ENCODE measurements at regions not wholly inside any gene's neighbourhood (a gene's known extent, or its start where the extent isn't known, plus 50 kb on each side); places are given as distances from the start of the nearest gene placed in this dataset.

- TF ChIP-seq CTCF (IDR thresholded peaks at IDR 0.05; ENCODE audit: low read depth, low read length): no peak
- DNase-seq (ENCODE audit: low read depth in 1 of 2, low spot score in 1 of 2): no peak
- Histone ChIP-seq H3K4me3 (no peak overlapping the region), H3K9me3 (ENCODE audit: low read depth) (no peaks in the 10 kb centered on the region), H3K27ac (no peak overlapping the region), H3K4me1 (ENCODE audit: low read depth) (no peaks in the 10 kb centered on the region), H3K36me3 (no peaks in the 10 kb centered on the region), H3K27me3 (no peaks in the 10 kb centered on the region)
Measured at GRCh38 chr5:85843535-85843934, 774.2 kb upstream of the COX7C start.

DNA sequence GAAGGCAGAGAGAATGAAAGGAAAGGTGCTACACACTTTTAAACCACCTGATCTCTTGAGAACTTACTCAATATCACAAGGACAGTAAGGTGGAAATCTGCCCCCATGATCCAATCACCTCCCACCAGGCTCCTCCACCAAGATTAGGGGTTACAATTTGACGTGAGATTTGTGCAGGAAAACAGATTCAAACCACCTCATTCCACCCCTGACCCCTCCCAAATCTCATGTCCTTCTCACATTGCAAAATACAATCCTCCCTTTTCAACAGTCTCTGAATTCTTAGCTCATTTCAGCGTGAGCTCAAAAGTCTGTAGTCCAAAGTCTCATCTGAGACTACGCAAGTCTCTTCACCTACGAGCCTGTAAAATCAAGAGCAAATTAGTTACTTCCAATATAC, 768.3 kb upstream of the COX7C start:
- no peak for TF ChIP-seq CTCF (IDR thresholded peaks at IDR 0.05; ENCODE audit: low read depth, low read length)
- Histone ChIP-seq H3K27ac (no peak overlapping the region), H3K9me3 (ENCODE audit: low read depth) (no peaks in the 10 kb centered on the region), H3K4me3 (no peak overlapping the region), H3K4me1 (ENCODE audit: low read depth) (no peaks in the 10 kb centered on the region), H3K36me3 (no peaks in the 10 kb centered on the region), H3K27me3 (no peaks in the 10 kb centered on the region)
- DNase-seq (ENCODE audit: low read depth in 1 of 2, low spot score in 1 of 2): no peak

- no peak overlapping the region for H3K4me3 ChIP-seq
- no peak overlapping the region for H3K27ac ChIP-seq
- no peaks in the 10 kb centered on the region for H3K36me3 ChIP-seq
- no peak for DNase-seq (ENCODE audit: low read depth in 1 of 2, low spot score in 1 of 2)
- no peak for TF ChIP-seq CTCF (IDR thresholded peaks at IDR 0.05; ENCODE audit: low read depth, low read length)
- H3K9me3 ChIP-seq (ENCODE audit: low read depth): no peaks in the 10 kb centered on the region
- H3K4me1 ChIP-seq (ENCODE audit: low read depth): no peaks in the 10 kb centered on the region
- H3K27me3 ChIP-seq: no peaks in the 10 kb centered on the region
Measured at GRCh38 chr5:85865296-85865695, 752.4 kb upstream of the COX7C start.

DNA sequence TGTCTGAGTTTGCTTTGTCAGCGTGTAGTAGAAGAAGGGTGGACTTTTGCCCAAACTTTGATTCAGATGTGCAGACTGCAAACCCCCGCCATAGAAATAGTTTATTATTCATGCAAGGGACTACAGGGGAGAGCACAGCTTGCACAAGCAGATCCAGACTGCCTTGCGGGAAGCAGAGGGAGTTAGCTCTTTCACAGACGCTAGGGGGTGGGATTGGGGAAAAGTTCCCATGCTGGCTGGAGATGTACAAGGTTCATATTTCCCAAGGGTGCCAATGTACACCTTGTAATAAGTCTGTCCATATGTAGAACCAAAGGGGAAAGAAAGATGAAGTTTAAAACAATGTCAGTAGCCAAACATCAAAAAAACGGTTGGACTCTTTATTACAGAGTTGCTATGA, 749.7 kb upstream of the COX7C start:
- Histone ChIP-seq H3K27me3 (no peaks in the 10 kb centered on the region), H3K36me3 (no peaks in the 10 kb centered on the region), H3K27ac (no peak overlapping the region), H3K4me1 (ENCODE audit: low read depth) (no peaks in the 10 kb centered on the region), H3K4me3 (no peak overlapping the region), H3K9me3 (ENCODE audit: low read depth) (no peaks in the 10 kb centered on the region)
- no peak for DNase-seq (ENCODE audit: low read depth in 1 of 2, low spot score in 1 of 2)
- no peak for TF ChIP-seq CTCF (IDR thresholded peaks at IDR 0.05; ENCODE audit: low read depth, low read length)

- peaks cover 5% of the 10 kb centered on the region for H3K4me1 ChIP-seq (ENCODE audit: low read depth)
- no peaks in the 10 kb centered on the region for H3K9me3 ChIP-seq (ENCODE audit: low read depth)
- no peak for TF ChIP-seq CTCF (IDR thresholded peaks at IDR 0.05; ENCODE audit: low read depth, low read length)
- H3K27me3 ChIP-seq: no peaks in the 10 kb centered on the region
- no peak overlapping the region for H3K27ac ChIP-seq
- no peak for DNase-seq (ENCODE audit: low read depth in 1 of 2, low spot score in 1 of 2)
- no peaks in the 10 kb centered on the region for H3K36me3 ChIP-seq
- no peak overlapping the region for H3K4me3 ChIP-seq
Measured at GRCh38 chr5:85893996-85894395, 723.7 kb upstream of the COX7C start.

GRCh38 chr5:85896514-85896913, 721.2 kb upstream of the COX7C start:
- no peaks in the 10 kb centered on the region for H3K27me3 ChIP-seq
- no peaks in the 10 kb centered on the region for H3K36me3 ChIP-seq
- no peak for DNase-seq (ENCODE audit: low read depth in 1 of 2, low spot score in 1 of 2)
- H3K4me3 ChIP-seq: no peak overlapping the region
- no peak overlapping the region for H3K27ac ChIP-seq
- no peak for TF ChIP-seq CTCF (IDR thresholded peaks at IDR 0.05; ENCODE audit: low read depth, low read length)
- H3K4me1 ChIP-seq (ENCODE audit: low read depth): peaks cover 5% of the 10 kb centered on the region
- no peaks in the 10 kb centered on the region for H3K9me3 ChIP-seq (ENCODE audit: low read depth)

All from cardiac muscle cell (in vitro differentiated cells and primary cell).